ENCODE measurements at regions not wholly inside any gene's neighbourhood (a gene's known extent, or its start where the extent isn't known, plus 50 kb on each side); places are given as distances from the start of the nearest gene placed in this dataset.

DNA sequence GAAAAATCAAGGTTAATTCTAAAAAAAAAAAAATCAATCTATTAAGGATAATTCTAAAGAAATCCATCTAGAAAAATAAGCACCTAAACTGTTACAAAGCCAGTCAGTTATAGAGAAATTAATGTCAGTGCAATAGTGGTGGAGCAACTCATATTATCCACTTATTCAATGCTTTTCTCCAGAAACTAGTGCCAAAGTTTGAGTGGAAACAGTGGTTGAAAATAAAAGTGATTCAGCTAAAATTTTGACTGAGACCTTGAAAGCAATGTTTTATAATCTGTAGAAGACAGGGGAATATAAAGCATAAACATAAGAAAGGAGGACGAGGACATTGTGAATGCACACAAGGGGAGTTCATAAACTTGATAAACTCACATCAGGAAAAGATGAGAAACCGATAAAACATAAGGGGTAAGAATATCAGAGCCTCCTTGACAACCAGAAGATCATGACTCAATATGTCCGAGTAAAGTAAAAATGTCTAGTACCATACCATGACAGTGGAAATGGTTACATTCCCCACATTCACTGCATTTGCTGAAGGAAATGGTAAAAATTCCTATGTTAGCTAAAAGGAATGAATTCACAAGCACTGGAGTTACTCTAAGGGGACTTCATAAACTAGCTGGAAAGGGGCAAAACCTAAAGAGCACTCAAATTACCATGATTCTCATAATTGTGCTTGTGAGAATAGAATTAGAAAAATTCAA lies 58.7 kb upstream of the SLC5A12 start:
- TF ChIP-seq CTCF (IDR thresholded peaks at IDR 0.05; ENCODE audit: low read length) (no peak), EZH2 (IDR thresholded peaks at IDR 0.05; ENCODE audit: borderline replicate concordance, low read length) (no peak)
